ENCODE measurements at regions not wholly inside any gene's neighbourhood (a gene's known extent, or its start where the extent isn't known, plus 50 kb on each side); places are given as distances from the start of the nearest gene placed in this dataset.

DNA sequence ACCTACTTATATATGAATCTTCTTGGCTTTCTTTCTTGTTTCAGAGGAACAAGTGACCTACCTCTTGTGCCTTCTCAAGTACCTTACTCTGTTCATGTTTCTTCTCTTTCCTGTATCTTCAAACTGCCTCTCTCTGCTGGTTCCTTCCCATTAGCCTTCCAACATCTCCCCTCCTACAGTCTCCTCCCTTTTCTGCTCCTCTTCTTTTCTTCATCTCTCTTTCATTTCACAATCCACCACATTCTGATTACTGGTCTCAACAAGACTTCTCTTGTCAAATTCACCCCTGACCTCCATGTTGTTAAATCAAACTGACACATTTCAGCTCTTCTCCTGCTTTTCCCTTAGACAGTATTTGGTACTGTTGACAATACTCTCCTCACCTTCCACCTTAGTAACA lies 95.6 kb downstream of the BRMS1L start:
- H3K4me3 ChIP-seq (ENCODE audit: low read depth in 1 of 2, low read length in 2 of 2): no peak overlapping the region
- TF ChIP-seq EZH2 (IDR thresholded peaks at IDR 0.05; ENCODE audit: borderline replicate concordance, low read depth, low read length, severe bottlenecking): no peak
- TF ChIP-seq, protein P1, sequence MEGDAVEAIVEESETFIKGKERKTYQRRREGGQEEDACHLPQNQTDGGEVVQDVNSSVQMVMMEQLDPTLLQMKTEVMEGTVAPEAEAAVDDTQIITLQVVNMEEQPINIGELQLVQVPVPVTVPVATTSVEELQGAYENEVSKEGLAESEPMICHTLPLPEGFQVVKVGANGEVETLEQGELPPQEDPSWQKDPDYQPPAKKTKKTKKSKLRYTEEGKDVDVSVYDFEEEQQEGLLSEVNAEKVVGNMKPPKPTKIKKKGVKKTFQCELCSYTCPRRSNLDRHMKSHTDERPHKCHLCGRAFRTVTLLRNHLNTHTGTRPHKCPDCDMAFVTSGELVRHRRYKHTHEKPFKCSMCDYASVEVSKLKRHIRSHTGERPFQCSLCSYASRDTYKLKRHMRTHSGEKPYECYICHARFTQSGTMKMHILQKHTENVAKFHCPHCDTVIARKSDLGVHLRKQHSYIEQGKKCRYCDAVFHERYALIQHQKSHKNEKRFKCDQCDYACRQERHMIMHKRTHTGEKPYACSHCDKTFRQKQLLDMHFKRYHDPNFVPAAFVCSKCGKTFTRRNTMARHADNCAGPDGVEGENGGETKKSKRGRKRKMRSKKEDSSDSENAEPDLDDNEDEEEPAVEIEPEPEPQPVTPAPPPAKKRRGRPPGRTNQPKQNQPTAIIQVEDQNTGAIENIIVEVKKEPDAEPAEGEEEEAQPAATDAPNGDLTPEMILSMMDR (IDR thresholded peaks at IDR 0.05; ENCODE audit: borderline replicate concordance, extremely low read depth, low read length, poor library complexity, severe bottlenecking): no peak
- H3K36me3 ChIP-seq (ENCODE audit: insufficient read depth, low read length): no peaks in the 10 kb centered on the region

More for the DNA sequence above, 95.6 kb downstream of the BRMS1L start:
- Histone ChIP-seq H3K27ac (ENCODE audit: low read length) (no peak overlapping the region), H3K9ac (ENCODE audit: low read depth, low read length) (no peak overlapping the region), H2AFZ (ENCODE audit: low read depth, low read length) (peak overlapping the region; percentile 40; the same call in 1 of the 2 replicates), H4K20me1 (ENCODE audit: insufficient read depth, low read length) (no peaks in the 10 kb centered on the region), H3K4me1 (ENCODE audit: insufficient read depth, low read length) (no peaks in the 10 kb centered on the region), H3K9me3 (ENCODE audit: insufficient read depth, low read length, severe bottlenecking) (peaks cover 4% of the 10 kb centered on the region), H3K79me2 (ENCODE audit: insufficient read depth, low read length) (no peaks in the 10 kb centered on the region), H3K4me2 (ENCODE audit: insufficient read depth, low read length) (no peak overlapping the region), H3K27me3 (ENCODE audit: insufficient read depth, low read length, poor library complexity) (no peaks in the 10 kb centered on the region)
- no peak for ATAC-seq (ENCODE audit: insufficient read depth, low read depth)
- no peak for DNase-seq
